Mesodermal cell (in vitro differentiated cells): ENCODE measurements at regions not wholly inside any gene's neighbourhood (a gene's known extent, or its start where the extent isn't known, plus 50 kb on each side); places are given as distances from the start of the nearest gene placed in this dataset.

Experiments
- H3K27ac ChIP-seq: 2 replicates; pipeline ENCODE4 v1.7.0; 2013; ENCODE audit warnings: mild to moderate bottlenecking, low read depth, low read length, moderate library complexity; ENCODE audit not compliant: severe bottlenecking
- H3K36me3 ChIP-seq: 2 replicates; pipeline ENCODE4 v1.7.1; 2013; ENCODE audit warnings: mild to moderate bottlenecking, low read length, moderate library complexity; ENCODE audit not compliant: control insufficient read depth, insufficient read depth
- H3K4me1 ChIP-seq: one replicate; pipeline ENCODE4 v1.7.1; 2013; ENCODE audit warnings: mild to moderate bottlenecking, low read length; ENCODE audit not compliant: insufficient read depth, control insufficient read depth, poor library complexity, severe bottlenecking
- H3K4me3 ChIP-seq: 2 replicates; pipeline ENCODE4 v1.7.0; 2013; ENCODE audit warnings: low read length, control low read depth, mild to moderate bottlenecking; ENCODE audit not compliant: insufficient read depth, poor library complexity, severe bottlenecking; ENCODE audit errors: extremely low read depth
- H3K9me3 ChIP-seq: 2 replicates; pipeline ENCODE4 v1.7.1; 2013; ENCODE audit warnings: mild to moderate bottlenecking, low read length, moderate library complexity; ENCODE audit not compliant: control insufficient read depth
- WGBS, 2 experiments: methylation state at CpG; one replicate each; pipeline ENCODE4 v1.1.5; 2013; ENCODE audit warnings: missing lambda C conversion rate in 2 of 2; ENCODE audit not compliant: insufficient coverage in 2 of 2; 5-methylcytosine and 5-hydroxymethylcytosine counted together

DNA sequence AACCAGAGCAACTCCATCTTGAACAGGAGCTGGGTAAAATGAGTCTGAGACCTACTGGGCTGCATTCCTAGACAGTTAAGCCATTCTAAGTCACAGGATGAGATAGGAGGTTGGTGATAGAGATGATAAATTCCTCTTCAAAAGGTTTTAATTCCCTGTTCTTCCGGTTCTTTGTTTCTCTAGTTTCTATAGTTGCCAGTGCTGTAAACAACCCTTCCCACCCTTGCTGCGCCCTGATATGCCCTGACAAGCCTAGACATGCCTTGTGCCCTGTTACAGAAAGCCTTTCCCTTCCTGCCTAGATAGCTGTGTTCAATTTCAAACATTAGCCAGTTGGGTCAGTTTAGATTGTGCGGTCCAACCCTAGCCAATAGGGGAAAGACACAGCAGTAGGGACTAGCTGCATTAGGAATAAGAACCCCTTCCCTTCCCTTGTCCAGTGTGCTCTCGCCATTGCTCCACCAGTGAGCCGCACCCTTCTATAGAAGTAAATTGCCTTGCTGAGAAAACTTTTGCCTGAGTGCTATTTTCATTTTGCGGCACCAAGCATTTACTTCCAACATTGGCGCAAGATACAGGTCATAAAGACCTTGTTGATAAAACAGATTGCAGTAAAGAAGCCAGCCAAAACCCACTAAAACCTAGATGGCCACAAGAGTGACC lies 52.5 kb upstream of the CCN2 start:
- H3K4me3 ChIP-seq, result no peak overlapping the region

More for the DNA sequence above, 52.5 kb upstream of the CCN2 start:
- no peaks in the 10 kb centered on the region for H3K36me3 ChIP-seq
- no peak overlapping the region for H3K27ac ChIP-seq
- 89 to 94% methylated on average over 5 to 6 of the region's 7 CpGs for WGBS, 2 experiments
- no peaks in the 10 kb centered on the region for H3K4me1 ChIP-seq
- peaks cover 10% of the 10 kb centered on the region for H3K9me3 ChIP-seq
